ENCODE measurements at regions not wholly inside any gene's neighbourhood (a gene's known extent, or its start where the extent isn't known, plus 50 kb on each side); places are given as distances from the start of the nearest gene placed in this dataset.

DNA sequence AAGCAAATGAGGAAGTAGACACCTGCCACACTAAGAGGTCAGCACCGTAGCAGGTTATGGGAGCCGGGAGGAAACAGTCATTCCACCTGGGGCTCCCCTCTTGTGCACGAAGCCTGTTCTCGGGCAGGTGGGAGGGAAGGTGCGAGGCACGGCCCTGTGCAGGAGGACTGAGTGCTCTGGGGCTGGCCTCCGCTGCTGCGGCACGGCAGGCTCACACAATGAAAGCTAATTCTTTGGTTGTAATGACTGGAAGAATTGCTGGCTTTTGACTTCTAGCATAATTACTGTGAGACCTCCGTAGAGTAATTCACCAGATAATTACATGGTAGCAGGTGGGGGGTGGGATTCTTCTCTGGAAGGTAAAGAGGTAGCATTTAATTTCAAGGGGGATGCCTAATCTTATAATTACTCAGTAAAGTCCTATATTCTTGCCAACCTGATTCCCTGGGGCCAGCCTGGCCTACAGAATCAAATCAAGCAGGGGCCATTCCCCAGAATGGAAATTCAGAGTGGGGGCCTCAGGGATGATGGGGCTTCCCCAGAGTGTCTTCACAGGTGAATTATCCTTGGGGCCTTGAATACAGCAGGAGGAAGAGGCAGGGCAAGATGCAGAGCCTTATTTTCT, 129.1 kb downstream of the TPRA1 start:
- ChIA-PET CTCF (no interaction called here), POLR2A (no interaction called here)
- Mint-ChIP-seq H3K27me3 (peaks cover 32% of the 10 kb centered on the region), H3K27ac (no peak overlapping the region), H3K36me3 (ENCODE audit: low read depth) (no peaks in the 10 kb centered on the region), H3K4me3 (no peak overlapping the region), H3K4me1 (no peaks in the 10 kb centered on the region), H3K9me3 (no peaks in the 10 kb centered on the region)
- no peak for DNase-seq

DNA sequence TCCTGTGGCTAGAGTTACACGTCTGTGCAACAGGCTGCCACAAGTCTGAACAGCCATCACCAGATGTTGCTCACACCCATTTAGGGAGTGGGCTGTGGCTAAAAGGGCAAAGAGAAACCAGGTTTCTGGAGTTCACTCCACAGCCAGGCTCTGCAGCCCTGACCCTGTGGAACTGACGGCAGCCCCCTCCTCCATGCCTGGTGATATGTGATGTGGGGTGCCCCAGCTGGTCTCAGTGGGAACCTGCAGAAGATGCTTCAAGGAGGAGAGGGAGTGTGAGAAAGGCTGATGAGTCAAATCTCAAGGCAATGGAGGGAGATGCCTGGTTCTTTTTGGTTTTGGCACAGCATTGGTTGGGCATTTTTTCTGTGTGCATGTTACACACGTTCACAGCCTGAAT, 130.6 kb downstream of the TPRA1 start:
- Mint-ChIP-seq H3K36me3 (ENCODE audit: low read depth) (no peaks in the 10 kb centered on the region), H3K4me1 (no peaks in the 10 kb centered on the region), H3K27ac (no peak overlapping the region), H3K27me3 (peaks cover 44% of the 10 kb centered on the region), H3K4me3 (no peak overlapping the region), H3K9me3 (no peaks in the 10 kb centered on the region)
- DNase-seq: no peak
- ChIA-PET CTCF (no interaction called here), POLR2A (no interaction called here)

DNA sequence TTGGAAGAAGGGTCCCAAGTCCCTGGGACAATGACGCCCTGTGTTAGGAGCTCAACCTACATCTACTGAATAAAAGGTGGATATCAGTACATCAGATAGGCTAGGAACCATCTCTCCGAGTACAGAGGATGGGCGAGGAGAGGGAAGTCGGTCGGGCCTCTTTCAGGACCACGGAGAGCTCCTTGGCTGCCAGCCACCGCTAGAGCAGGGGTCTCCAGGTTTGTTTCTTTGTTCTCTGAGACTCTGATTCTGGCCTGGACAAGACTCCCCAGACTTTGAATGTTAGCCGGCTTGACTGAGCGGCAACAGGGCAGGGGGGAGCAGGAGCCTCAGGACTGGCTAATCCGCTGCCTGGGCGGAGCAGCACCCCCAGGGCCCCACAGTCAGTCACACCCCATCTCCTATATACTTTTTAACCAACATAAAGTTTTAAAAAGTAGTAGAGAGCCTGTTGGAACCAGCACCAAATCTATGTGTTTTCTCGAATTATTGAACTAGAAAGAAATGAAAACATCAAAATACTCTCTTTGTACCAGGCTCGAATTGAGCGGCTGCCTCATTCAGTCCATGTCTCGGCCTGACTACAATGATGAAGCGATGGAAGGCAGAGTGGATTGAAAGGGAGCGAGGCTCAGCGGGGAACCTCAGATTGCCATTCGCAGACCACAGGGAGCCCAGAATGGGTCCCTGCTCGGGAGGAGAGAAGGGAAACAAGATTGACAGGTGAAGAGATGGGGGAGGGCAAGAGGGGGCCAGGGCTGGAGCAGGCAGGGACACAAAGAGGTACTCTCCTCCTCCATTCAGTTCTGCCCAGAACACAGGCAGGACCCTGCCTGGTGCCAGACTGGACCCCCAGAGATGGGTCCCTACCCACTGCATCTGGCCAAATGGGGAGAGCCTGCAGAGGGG, 131.6 kb downstream of the TPRA1 start:
- peaks cover 51% of the 10 kb centered on the region for H3K27me3 Mint-ChIP-seq
- no peak overlapping the region for H3K27ac Mint-ChIP-seq
- H3K9me3 Mint-ChIP-seq: no peaks in the 10 kb centered on the region
- ChIA-PET CTCF (no interaction called here), POLR2A (no interaction called here)
- no peak overlapping the region for H3K4me3 Mint-ChIP-seq
- peak; percentile 38 for DNase-seq
- no peaks in the 10 kb centered on the region for H3K4me1 Mint-ChIP-seq
- H3K36me3 Mint-ChIP-seq (ENCODE audit: low read depth): no peaks in the 10 kb centered on the region

DNA sequence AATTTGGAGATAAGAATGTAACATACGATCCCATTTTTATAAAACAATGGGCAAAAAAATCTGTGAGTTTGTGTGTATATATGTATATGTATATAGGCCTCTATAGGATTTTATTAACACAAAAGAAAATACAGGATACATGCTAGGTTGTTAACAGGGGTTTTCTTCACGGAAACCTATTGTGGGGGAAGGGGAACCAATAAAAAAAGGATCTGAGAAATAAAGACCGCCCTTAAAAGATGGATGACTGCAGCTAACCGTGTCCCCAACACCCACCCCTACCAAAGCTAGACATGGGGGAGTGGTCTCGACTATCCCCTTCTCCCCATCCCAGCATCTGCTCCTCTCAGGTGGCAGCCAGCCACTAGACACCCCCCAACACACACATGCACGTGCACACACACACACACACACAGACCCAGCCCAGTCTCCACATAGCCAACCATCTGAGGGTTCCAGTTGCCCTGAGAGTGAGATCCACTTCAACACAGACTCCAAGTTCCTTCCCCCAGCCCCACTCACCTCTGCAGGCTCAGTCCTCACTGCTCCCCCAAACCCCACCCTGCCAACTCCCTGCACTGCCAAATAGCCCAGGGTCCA, 132.9 kb downstream of the TPRA1 start:
- DNase-seq: no peak
- Mint-ChIP-seq H3K9me3 (no peaks in the 10 kb centered on the region), H3K27me3 (peaks cover 56% of the 10 kb centered on the region), H3K27ac (no peak overlapping the region), H3K4me1 (no peaks in the 10 kb centered on the region), H3K4me3 (no peak overlapping the region), H3K36me3 (ENCODE audit: low read depth) (no peaks in the 10 kb centered on the region)
- ChIA-PET POLR2A (no interaction called here), CTCF (interaction anchor here (1.1 kb wide), 1 partner anchor 117 kb away, joined by 3 read pairs; no protein-coding TSS in a partner anchor)

DNA sequence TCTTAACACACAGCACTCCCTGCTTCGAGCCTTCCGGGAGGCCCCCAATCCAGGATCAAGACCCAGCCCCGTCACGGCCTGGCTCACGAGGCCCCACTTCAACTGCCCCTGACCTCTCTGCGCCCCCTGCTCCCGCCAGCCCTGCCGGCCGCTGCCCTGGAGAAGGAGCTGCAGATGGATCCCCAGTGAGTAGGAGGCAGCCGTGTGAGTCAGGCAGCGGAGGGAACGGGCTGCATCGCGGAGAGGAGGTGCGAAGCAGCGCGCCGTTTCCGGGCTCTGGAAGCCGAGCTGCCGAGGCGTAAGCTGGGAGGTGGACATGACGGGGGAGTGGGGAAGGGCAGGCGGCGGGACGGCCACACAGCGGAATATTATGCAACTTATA, 133.4 kb downstream of the TPRA1 start:
- no peak overlapping the region for H3K27ac Mint-ChIP-seq
- H3K27me3 Mint-ChIP-seq: peaks cover 58% of the 10 kb centered on the region
- no peaks in the 10 kb centered on the region for H3K4me1 Mint-ChIP-seq
- no peak overlapping the region for H3K4me3 Mint-ChIP-seq
- CTCF ChIA-PET: interaction anchor here (1.1 kb wide), 1 partner anchor 118 kb away, joined by 3 read pairs; no protein-coding TSS in a partner anchor
- no peaks in the 10 kb centered on the region for H3K9me3 Mint-ChIP-seq
- H3K36me3 Mint-ChIP-seq (ENCODE audit: low read depth): no peaks in the 10 kb centered on the region
- DNase-seq: no peak
- POLR2A ChIA-PET: no interaction called here

DNA sequence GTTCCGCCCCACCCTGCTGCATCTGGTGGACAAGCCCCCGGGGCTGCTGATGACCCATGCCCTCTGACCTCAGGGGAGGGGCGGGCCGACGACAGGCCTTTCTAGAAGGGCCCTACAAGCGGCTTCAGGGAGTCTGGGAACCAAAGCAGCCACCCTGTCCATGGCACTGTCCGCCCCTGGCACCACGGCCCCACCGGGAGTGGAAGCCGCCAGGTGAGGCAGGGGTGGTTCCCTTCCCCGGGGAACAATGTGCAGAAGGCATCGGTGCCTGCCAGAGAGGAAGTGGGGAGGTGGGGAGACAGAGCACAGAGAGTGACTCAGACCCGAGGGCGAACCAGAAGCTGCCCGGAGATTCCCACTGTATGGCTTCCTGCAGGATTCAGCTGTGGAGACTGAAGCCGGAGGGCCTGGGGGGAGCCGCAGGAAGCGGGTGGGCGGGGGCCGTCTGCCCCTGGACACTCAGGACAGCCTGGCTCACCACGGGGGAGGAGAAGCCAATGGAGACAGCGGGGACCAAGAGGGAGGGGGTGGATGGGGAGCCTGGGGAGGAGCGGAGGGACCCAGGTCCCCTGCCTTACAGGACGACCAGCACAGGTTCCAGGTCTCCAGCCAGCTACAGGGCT, 134.0 kb downstream of the TPRA1 start:
- POLR2A ChIA-PET: no interaction called here
- H3K9me3 Mint-ChIP-seq: no peaks in the 10 kb centered on the region
- DNase-seq: no peak
- peaks cover 58% of the 10 kb centered on the region for H3K27me3 Mint-ChIP-seq
- no peaks in the 10 kb centered on the region for H3K4me1 Mint-ChIP-seq
- CTCF ChIA-PET: interaction anchor here (1.1 kb wide), 1 partner anchor 82 kb away, joined by 6 read pairs; no protein-coding TSS in a partner anchor
- H3K36me3 Mint-ChIP-seq (ENCODE audit: low read depth): no peaks in the 10 kb centered on the region
- H3K4me3 Mint-ChIP-seq: no peak overlapping the region
- H3K27ac Mint-ChIP-seq: no peak overlapping the region

DNA sequence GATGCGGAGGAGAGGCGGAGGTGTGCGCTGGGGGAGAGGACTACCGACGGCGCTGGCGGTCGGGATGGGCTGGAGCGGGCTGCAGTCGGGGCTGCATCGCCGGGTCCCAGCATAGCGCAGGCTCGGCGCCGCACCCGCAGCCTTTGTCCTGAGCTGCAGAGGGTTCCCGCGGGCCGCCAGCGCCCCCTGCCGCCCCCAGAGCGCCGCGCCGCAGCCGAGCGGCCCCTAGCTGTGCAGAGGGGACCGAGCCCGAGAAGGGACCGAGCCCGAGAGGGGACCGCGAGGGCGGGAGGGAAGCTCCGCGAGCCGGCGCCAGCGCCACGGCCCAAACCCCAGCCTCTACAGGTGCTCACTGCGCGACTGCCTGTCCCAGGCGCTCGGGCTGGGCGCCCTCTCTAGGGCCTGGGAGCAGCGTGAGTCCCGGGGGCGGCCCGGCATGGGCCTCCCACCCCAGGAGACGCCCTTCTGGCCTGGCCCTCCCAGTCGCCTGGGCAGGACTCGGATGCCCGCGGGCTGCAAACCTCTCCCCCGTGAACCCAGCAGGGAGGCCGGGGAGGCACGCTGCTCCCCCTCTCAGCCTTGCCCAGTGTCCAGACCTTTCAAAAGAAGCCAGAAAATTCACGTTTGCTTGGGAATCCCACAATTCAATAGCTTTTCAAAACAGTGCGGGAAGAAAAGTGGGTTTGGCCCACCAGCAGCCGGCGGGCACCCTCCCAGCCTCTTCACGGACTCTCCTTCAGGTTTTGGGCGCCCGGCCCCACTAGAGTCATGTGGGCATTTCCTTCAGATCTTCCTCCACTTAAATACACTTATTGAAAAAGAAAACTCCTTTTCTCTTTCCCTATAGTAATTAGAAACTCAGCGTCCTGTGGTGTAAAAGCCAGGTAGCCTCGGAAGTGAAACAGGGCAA, 134.7 kb downstream of the TPRA1 start:
- Mint-ChIP-seq H3K27me3 (peaks cover 58% of the 10 kb centered on the region), H3K4me3 (no peak overlapping the region)
- POLR2A ChIA-PET: no interaction called here

DNA sequence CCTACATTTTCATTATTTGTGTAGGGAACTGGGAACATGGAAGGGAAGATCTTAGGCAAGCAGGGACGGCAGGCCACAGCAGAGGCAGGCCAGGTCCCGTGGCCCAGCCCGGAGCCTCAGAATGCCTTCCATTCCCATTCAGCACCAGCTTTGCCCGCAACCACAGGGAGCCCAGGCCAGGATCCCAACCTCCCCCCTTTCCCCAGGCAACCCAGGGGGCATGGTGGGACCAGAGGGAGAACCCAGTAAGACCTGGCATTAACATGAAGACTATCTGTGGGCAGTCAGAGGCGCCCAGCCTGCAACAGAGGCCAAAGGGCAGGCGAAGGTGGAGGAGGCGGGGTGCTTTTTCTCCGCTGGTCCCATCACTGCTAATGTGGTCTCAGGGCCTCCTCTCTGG, 135.6 kb downstream of the TPRA1 start:
- no peak for DNase-seq
- CTCF ChIA-PET: interaction anchor here (0.7 to 1.4 kb wide), 6 partner anchors 701 to 932 kb away, joined by 3 to 5 read pairs (median 3); no protein-coding TSS in a partner anchor
- Mint-ChIP-seq H3K4me1 (no peaks in the 10 kb centered on the region), H3K9me3 (no peaks in the 10 kb centered on the region), H3K27me3 (peaks cover 57% of the 10 kb centered on the region), H3K27ac (no peak overlapping the region), H3K4me3 (no peak overlapping the region), H3K36me3 (ENCODE audit: low read depth) (no peaks in the 10 kb centered on the region)
- POLR2A ChIA-PET: no interaction called here

More for the DNA sequence above, 134.7 kb downstream of the TPRA1 start:
- Mint-ChIP-seq H3K9me3 (no peaks in the 10 kb centered on the region), H3K27ac (no peak overlapping the region), H3K4me1 (no peaks in the 10 kb centered on the region), H3K36me3 (ENCODE audit: low read depth) (no peaks in the 10 kb centered on the region)
- CTCF ChIA-PET: interaction anchor here (0.7 to 1.1 kb wide), 5 partner anchors 81 to 933 kb away, joined by 3 to 6 read pairs (median 3); no protein-coding TSS in a partner anchor
- peak; percentile 47 for DNase-seq

DNA sequence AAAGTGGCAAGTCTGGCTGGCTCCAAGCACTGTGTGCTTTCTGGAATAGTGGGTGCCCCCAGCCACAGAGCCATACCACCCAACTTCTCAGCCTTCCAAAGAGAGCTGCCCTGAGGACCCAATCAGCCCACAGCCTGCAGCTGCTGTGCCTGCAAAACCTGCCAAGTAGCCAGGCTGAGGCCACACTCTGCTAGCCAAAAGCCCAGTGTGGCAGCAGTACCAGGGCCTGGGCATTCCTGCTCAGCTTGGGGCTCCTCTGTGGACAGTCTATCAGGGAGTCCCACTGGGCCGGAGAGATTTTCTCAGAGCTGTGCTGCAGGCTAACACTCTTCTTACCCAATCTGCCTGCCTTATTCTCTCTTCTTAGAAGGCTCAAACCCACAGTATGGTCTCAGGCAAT, 136.5 kb downstream of the TPRA1 start:
- CTCF ChIA-PET: interaction anchor here (1.2 to 1.4 kb wide), 3 partner anchors 702 to 932 kb away, joined by 3 to 7 read pairs (median 3); no protein-coding TSS in a partner anchor
- Mint-ChIP-seq H3K27me3 (peaks cover 48% of the 10 kb centered on the region), H3K36me3 (ENCODE audit: low read depth) (no peaks in the 10 kb centered on the region), H3K9me3 (no peaks in the 10 kb centered on the region), H3K4me3 (no peak overlapping the region), H3K27ac (no peak overlapping the region), H3K4me1 (no peaks in the 10 kb centered on the region)
- DNase-seq: no peak
- POLR2A ChIA-PET: no interaction called here

DNA sequence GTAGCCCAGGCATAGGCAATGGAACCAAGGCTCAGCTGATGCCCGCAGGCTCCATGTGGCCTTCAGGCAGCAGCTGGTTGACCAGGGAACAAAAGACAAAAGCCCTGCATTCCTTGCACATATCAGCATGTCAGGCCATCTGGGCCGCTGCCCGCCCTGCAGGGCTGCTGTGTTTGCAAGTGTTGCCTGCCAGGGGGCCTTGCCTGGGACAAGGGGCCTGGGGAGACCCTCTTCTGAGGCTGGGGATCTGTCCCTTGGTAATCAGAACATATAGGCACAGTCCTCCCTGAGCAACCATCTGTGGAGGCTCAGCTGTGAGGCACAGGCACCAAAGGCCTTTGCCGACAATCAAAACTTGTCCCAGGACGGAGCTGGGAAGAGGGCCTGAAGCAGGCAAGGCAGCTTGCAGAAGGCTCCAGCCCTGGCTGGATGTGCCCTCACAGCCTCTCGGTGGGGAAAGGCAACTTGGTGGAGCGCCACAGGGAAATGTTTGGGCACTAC, 138.2 kb downstream of the TPRA1 start:
- Mint-ChIP-seq H3K27ac (no peak overlapping the region), H3K27me3 (peaks cover 34% of the 10 kb centered on the region), H3K9me3 (no peaks in the 10 kb centered on the region), H3K4me1 (no peaks in the 10 kb centered on the region), H3K36me3 (ENCODE audit: low read depth) (no peaks in the 10 kb centered on the region), H3K4me3 (no peak overlapping the region)
- no peak for DNase-seq
- POLR2A ChIA-PET: no interaction called here
- CTCF ChIA-PET: no interaction called here

DNA sequence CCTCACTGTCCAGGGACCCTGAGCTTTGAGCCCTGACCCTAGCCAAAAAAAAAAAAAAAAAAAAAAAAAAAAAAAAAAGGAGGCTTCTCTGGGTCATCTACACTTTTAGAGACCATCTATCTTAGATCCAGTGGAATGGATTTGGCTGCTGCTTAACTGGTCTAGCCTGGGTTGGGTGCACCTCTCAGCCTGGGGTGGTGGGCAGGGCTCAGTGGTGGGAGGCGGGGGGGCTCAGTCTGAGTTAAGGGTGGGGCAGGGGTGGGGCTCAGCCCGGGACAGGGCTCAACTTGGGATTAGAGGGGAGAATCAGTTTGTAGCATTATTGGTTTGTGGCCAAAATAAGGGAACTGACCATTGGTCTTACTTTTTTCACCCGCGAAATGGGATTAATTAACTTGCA, 139.2 kb downstream of the TPRA1 start:
- Mint-ChIP-seq H3K27me3 (peaks cover 25% of the 10 kb centered on the region), H3K4me3 (no peak overlapping the region), H3K9me3 (no peaks in the 10 kb centered on the region), H3K27ac (no peak overlapping the region), H3K4me1 (no peaks in the 10 kb centered on the region), H3K36me3 (ENCODE audit: low read depth) (no peaks in the 10 kb centered on the region)
- POLR2A ChIA-PET: no interaction called here
- no peak for DNase-seq
- CTCF ChIA-PET: no interaction called here

DNA sequence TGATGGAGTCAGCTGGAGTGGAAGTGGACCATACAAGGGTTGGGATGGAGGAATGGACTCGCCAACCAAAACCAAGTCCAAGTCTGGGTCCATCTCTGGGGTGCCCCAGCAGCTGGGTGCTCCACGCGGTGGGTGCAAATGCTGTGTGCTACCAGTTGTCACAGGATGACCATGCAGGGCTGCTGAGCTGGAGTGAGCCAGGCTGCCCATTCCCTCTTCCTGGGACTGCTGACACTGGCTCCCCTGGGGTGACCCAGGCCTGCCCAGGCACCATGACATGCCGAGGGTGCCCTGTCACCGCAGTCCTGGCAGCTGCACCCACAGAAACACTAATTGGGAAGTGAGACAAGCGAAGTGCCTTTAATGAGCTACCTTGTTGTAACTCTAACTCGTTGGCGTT, 140.2 kb downstream of the TPRA1 start:
- POLR2A ChIA-PET: no interaction called here
- H3K4me3 Mint-ChIP-seq: no peak overlapping the region
- DNase-seq: no peak
- H3K4me1 Mint-ChIP-seq: no peaks in the 10 kb centered on the region
- no peak overlapping the region for H3K27ac Mint-ChIP-seq
- H3K9me3 Mint-ChIP-seq: no peaks in the 10 kb centered on the region
- peaks cover 18% of the 10 kb centered on the region for H3K27me3 Mint-ChIP-seq
- CTCF ChIA-PET: no interaction called here
- H3K36me3 Mint-ChIP-seq (ENCODE audit: low read depth): no peaks in the 10 kb centered on the region

Data from activated CD4-positive, alpha-beta memory T cell treated with anti-CD3 and anti-CD28 coated beads, Interleukin-2, amount 10 ng/mL, durations not matched to agents 7 days and 5 days (primary cell).